ENCODE measurements at regions not wholly inside any gene's neighbourhood (a gene's known extent, or its start where the extent isn't known, plus 50 kb on each side); places are given as distances from the start of the nearest gene placed in this dataset.
A peak's percentile ranks its signal among the peaks of the same experiment; 100 is the strongest.
"Not testable (repeated sequence)": the region's sequence is repeated elsewhere in the genome, so short reads cannot be mapped to it uniquely, and the experiment has no call there.

GRCh38 chr6:11450037-11450436 is 87.5 kb upstream of the TMEM170B start:
- no peak for DNase-seq

GRCh38 chr6:11449408-11449807 is 88.1 kb upstream of the TMEM170B start:
- DNase-seq: no peak

- DNase-seq: no peak
Observed at GRCh38 chr6:11448038-11448437, 89.5 kb upstream of the TMEM170B start.

- no peak for DNase-seq
Observed at GRCh38 chr6:11447265-11447664, 90.3 kb upstream of the TMEM170B start.

GRCh38 chr6:11445146-11445545 is 92.4 kb upstream of the TMEM170B start:
- DNase-seq: no peak

DNA sequence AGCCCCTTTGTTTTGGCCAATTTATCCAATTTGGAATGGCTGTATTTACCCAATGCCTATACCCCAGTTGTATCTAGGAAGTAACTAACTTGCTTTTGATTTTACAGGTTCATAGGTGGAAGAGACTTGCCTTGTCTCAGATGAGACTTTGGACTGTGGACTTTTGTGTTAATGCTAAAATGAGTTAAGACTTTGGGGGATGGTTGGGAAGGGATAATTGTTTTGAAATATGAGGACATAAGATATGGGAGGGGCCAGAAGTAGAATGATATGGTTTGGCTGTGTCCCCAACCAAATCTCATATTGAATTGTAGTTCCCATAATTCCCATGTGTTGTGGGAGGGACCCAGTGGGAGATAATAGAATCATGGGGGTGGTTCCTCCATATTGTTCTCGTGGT is 94.4 kb upstream of the TMEM170B start:
- not testable (repeated sequence) for DNase-seq

DNA sequence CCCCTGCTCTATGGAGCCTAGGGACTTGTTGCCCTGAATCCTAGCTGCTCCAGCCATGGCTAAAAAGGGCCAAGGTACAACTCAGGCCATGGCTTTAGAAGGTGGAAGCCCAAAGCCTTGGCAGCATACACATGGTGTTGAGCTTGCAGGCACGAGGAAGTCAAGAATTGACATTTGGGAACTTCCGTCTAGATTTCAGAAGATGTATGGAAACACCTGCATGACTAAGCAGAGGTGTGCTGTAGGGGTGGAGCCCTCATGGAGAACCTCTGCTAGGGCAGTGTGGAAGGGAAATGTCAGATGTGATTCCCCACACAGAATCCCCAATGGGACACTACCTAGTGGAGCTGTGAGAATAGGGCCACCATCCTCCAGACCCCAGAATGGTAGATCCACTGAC is 95.1 kb upstream of the TMEM170B start:
- no peak for DNase-seq

DNA sequence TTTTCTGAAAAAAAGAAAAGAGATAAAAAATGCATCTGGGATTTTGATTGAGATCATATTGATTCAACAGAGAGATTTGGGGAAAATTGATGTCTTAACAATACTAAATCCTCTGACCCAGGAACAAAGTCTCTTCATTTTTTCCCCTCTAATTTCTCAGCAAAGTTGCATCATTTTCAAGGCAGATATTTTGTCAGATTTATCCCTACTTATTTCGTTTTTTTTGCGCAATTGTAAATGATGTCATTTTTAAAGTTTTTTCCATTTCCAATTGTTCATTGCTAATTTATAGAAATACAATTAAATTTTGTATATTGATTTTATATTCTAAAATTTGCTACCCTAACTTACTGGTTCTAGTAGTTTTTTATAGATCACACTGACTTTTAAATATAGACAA is 97.7 kb upstream of the TMEM170B start:
- DNase-seq: no peak

DNA sequence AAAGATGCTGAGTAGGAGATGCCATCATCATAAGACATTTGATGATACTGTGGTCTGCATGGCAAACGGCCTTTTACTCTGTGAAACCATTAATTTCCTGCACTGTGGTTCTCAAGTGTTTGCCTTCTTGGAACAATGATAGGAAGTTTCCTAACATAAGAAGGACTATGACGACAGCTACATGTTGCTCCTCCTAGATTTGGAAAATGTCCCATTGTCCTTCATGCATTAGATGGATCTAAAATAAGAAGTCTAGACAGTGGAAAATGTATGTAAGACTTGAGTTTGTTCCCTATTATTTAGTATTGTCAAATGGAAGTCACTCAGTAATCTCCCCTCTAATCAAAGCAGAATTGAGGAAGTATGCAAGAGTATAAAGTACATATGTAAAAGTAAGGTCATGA is 98.5 kb upstream of the TMEM170B start:
- no peak for DNase-seq

DNA sequence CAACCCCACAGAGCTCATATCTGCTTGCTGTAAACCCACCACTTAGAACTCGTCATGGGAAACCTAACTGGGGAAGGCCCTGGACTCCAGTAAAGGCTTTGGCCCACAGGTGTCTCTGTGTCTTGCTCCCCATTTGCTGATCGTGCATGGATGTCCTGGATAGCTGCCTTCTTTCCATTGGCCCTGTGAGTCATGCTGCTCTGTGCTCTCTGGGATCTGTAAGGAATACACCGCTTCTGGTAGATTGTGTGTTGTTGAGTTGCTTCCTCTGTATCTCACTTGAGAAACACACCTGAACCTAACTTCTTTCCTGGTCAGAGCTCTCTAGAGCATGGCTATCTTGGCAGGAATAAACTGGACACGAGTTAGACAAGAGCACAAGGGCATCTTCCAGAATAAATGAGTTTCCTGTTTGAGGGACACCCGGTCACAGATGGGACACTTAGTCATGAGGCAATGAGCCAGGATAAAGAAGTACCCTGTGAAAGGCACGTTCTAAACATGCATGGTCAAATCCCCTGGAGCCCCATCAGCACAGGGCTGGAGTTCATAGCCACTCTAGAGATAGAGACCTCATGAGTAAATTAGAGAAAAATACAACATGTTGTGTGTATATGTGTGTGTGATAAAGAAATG is 99.6 kb upstream of the TMEM170B start:
- no peak for DNase-seq

DNA sequence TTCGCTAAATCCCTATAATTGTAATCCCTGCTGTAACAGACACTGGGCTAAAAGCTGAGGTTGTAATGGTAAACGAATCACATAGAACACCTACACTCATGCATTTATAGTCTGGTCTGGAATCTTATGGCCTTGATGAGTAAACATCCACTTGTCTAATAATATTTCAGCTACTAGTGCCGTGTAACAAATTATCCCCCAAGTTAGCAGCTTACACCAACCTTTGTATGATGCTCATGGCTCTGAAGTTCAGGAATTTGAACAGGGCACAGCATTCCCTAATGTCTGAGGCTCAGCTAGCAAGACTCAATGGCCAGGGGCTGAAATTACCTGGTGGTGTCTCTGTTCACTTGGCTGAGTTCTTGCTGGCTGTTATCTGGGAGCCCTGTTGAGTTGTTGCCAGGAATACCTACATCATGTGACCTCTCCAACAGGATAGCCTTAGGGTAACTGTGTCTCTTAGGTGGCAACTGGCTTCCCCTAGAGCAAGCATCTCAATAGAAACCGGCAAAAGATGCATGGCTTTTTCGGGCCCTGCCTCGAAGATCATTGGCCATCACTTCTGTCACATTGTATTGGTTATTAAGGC is 100.9 kb upstream of the TMEM170B start:
- no peak for DNase-seq

GRCh38 chr6:11434565-11435326 is 102.8 kb upstream of the TMEM170B start:
- no peak for DNase-seq

DNA sequence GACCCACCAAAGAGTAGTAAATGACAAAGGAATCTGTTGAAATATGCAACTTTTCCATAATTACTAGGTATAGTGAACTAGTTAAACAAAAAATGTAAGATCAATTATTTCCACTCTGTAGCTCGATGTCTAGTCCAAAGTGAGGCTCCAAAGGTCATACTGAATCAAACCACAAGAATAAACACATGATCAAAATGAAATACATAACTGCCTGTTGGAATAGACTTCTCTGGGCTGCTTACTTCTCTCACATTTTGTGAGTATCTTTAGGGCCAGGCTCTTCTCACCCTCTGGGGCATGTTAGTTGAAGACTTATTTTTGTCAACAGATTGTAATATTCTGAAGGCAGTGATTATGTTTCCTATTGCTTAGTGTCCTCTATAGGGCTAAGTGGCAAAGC is 103.7 kb upstream of the TMEM170B start:
- no peak for DNase-seq

DNA sequence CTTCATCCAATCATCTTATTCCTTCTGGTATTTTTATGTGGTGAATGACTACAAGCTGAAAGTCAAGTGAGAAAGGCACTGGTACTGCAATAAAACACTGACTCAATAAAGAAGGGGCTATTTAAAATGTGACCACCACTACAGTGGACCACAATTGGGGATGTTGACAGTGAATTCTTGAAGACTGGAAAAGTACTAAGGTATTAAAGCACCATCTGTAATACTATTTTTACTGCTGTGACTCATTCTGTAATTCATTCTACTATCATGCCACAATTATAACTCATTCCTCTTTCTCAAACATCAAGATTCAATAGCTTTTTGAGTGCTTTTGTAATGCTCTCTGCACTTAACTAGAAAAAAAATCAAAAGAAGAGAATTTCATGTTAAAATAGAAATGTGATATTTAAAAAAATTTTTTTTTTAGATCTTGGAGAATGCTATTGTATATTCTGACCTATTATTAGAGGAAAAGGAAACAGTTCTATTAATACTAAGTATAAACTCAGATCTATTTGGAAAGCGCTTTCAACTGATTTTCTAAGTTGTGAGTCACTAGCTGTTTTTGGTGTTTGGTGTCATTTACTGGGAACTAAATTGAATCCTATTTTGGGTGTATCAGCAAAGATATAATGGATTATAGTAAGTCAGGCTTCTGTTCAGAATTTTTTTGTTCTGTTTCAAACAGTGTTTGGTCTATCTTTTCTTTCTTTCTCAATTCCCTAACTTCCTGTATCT is 104.7 kb upstream of the TMEM170B start:
- no peak for DNase-seq

GRCh38 chr6:11432091-11432490 is 105.5 kb upstream of the TMEM170B start:
- no peak for DNase-seq

DNA sequence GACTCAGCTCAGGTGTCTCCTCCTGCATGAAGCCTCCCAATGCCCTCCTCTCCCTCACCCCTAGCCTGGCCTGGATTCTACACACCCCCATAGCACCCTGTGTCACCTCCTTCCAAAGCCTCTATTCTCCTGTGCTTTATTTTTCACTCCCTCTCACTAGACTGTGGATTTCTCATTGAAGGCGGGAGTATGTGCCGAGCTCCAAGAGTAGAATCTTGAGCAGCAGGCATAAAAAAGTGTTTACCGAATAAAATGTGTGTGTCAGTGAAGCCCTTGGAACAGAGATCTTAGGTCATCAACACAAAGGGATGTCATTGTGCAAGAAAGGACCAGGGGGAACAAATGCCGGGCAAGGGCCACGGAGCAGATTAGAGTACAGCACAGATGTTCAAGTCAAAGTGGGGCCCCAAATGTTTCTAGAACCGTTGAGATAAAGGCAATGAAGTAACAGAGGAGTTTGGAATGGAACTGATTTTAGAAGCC is 106.1 kb upstream of the TMEM170B start:
- no peak for DNase-seq

DNA sequence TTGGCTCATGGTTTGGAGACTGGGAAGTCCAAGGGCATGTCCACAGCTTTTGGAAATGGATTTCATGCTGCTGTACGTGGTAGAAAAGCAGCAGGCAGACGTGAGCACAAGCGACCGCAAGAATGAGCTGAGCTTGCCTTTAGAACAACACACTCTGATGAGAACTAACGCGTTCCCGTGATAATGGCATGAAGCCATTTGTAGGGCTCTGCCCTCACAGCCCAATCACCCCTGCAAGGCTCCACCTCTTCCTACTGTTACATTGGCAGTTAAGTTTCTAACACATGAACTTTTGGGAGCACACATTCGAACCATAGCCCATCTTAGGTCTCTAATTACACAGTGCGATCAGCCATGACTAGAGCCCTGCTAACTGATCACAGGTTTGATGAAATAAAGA is 107.5 kb upstream of the TMEM170B start:
- no peak for DNase-seq

- DNase-seq: no peak
Observed at GRCh38 chr6:11429577-11429976, 108.0 kb upstream of the TMEM170B start.

- DNase-seq: no peak
Observed at GRCh38 chr6:11428895-11429294, 108.7 kb upstream of the TMEM170B start.

GRCh38 chr6:11428371-11428770 is 109.2 kb upstream of the TMEM170B start:
- peak; percentile 37 for DNase-seq

- DNase-seq: no peak
Observed at GRCh38 chr6:11427723-11428245, 109.8 kb upstream of the TMEM170B start.

- no peak for DNase-seq
Observed at GRCh38 chr6:11427091-11427722, 110.3 kb upstream of the TMEM170B start.

- DNase-seq: no peak
Observed at GRCh38 chr6:11426571-11426970, 111.0 kb upstream of the TMEM170B start.

Data from DMS153 (cell line).